Stomach smooth muscle (tissue), 2 donors: ENCODE measurements at regions not wholly inside any gene's neighbourhood (a gene's known extent, or its start where the extent isn't known, plus 50 kb on each side); places are given as distances from the start of the nearest gene placed in this dataset.

ENCODE experiments used
- H3K27ac ChIP-seq: one replicate; pipeline ENCODE4 v1.7.0; 2013; ENCODE audit warnings: mild to moderate bottlenecking, low read length, inconsistent platforms
- H3K27me3 ChIP-seq, 2 donors: one replicate each; pipeline ENCODE4 v1.7.0; 2013; ENCODE audit warnings: low read length in 2 of 2; ENCODE audit not compliant: insufficient read depth in 2 of 2, control insufficient read depth in 1 of 2
- H3K36me3 ChIP-seq, 2 donors: one replicate each; pipeline ENCODE4 v1.7.0; 2013; ENCODE audit warnings: low read length in 2 of 2; ENCODE audit not compliant: control insufficient read depth in 2 of 2, insufficient read depth in 2 of 2
- H3K4me1 ChIP-seq: one replicate; pipeline ENCODE4 v1.7.0; 2013; ENCODE audit warnings: low read length; ENCODE audit not compliant: control insufficient read depth, insufficient read depth
- H3K4me3 ChIP-seq, 2 donors: one replicate each; pipeline ENCODE4 v1.7.0; 2013; ENCODE audit warnings: low read length in 2 of 2
- H3K9ac ChIP-seq, 2 donors: one replicate each; pipeline ENCODE4 v1.7.0; 2013; ENCODE audit warnings: low read length in 2 of 2, mild to moderate bottlenecking in 1 of 2
- H3K9me3 ChIP-seq, 2 donors: one replicate each; pipeline ENCODE4 v1.7.0; 2013; ENCODE audit warnings: low read length in 2 of 2; ENCODE audit not compliant: control insufficient read depth in 2 of 2
- donor health status: healthy.
- donor health status: Pancreatic carcinoma.

DNA sequence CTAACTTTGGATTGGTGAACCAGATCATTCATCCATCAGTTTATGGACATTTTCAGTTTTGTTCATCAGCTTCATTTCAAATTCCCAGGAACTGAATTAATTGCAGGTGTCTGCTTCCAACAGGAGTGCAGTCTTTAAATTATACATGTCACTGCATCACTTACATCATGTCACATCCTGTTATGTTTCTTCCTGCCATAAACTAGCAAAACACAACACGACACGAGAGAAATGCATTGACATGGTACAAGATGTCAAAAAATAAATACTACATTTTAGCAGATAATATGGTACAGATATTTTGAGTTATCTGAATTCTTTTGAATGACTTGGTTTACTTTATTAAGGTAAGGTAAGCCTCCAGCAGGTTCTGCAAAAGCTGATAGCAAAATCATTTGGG, 415.5 kb downstream of the NR2F1-AS1 start:
- Histone ChIP-seq H3K27ac (no peak overlapping the region), H3K9me3 (no peaks in the 10 kb centered on the region), H3K9ac (no peak overlapping the region), H3K4me3 (no peak overlapping the region), H3K27me3 (no peaks in the 10 kb centered on the region), H3K36me3 (no peaks in the 10 kb centered on the region), H3K4me1 (peaks cover 19% of the 10 kb centered on the region)

DNA sequence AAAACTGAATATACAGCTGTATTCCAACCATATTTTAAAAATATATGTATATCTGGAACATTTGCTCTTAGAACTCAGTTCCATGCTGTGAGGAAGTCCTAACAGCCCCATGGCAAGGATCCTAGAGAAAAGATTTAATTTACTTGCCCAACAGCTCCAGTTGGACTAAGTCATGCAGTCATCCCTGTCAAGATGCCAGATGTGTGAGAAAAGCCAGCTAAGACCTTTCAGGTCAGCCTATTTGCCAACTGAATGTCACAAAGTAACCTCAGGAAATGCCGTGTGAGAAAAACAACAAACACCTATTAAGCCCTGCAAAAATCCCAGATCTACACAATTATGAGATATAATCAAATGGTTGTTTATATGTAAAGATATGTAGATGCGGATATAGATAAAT, 416.3 kb downstream of the NR2F1-AS1 start:
- no peak overlapping the region for H3K27ac ChIP-seq

DNA sequence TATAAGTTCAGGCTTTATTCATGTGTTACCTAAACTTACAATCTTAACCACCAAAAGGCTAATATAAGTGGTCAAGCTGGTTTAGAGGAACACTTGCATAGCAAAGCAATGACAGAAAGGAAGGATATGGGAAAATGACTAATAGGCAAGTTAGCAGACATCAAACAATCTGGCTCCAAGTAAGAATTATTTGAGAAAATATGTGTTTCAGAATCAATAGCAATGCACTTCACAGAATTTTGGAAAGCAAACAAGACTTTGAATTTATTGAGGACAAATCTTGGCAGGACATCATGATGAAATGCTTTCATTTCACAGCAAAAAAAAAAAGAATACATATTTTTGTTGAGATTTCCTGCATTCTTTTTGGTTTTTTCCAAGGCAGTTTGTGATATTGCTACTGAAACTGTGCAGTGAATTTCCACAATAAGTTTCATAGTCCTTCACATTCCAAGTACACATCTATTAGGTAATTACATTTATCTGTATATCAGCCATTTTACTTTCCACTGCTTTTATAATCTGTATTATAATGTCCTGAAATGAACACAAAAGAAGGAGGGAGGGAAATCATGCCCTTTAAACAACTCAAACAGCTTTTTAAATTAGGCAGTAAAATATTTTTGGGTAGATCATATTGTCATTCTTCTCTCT, 417.9 kb downstream of the NR2F1-AS1 start:
- no peaks in the 10 kb centered on the region for H3K9me3 ChIP-seq
- no peak overlapping the region for H3K4me3 ChIP-seq
- H3K27me3 ChIP-seq: no peaks in the 10 kb centered on the region
- no peaks in the 10 kb centered on the region for H3K36me3 ChIP-seq
- H3K4me1 ChIP-seq: peaks cover 19% of the 10 kb centered on the region
- no peak overlapping the region for H3K27ac ChIP-seq
- H3K9ac ChIP-seq: no peak overlapping the region

More for the DNA sequence above, 416.3 kb downstream of the NR2F1-AS1 start:
- Histone ChIP-seq H3K4me3 (no peak overlapping the region), H3K9me3 (no peaks in the 10 kb centered on the region), H3K27me3 (no peaks in the 10 kb centered on the region), H3K36me3 (no peaks in the 10 kb centered on the region), H3K9ac (no peak overlapping the region), H3K4me1 (peaks cover 19% of the 10 kb centered on the region)

DNA sequence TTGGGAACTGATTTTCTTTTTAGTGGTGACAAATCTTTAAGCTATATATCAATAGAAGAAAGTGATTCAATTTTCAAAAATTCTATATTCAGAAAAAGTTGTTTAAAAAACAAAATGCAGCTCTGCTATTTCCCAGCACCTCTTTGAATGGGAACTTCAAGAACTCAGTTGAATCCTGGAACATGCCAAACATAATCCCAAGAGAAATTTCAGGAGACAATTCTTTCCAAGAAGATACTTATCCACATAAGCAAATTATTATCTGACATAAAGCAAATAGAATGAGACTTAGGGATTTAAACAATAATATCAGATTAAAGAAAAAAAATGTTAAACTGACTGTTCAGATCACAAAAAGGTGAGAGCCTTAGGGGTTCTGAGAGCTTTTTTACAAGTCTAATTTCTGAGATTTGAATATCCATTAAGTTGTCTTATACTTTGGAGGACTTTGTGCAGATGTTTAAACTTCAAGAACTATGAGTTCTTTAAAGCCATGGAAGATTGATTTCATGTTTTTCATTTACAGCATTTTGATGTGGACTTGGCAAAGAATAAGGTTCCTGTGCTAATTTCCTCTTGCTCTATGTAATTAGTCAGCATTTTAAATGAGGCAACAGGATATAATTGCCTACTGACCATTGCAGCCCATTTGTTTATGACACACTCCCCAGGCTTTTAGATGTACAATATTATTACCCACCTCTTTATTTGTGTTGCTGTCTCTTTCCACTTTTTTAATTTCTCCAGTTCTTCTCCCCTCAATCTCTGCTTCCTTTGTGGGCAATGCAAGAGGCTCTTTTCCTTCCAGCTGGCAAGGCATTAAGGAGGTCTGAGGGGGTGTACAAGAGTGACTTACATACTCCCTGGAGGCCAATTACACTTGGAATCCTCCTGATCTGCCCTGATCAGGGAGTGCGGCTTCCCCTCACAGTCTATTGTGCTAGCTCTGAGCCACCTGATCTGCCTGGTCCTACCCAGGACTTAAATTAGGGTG, 419.1 kb downstream of the NR2F1-AS1 start:
- Histone ChIP-seq H3K4me3 (no peak overlapping the region), H3K27me3 (no peaks in the 10 kb centered on the region), H3K36me3 (no peaks in the 10 kb centered on the region), H3K9me3 (no peaks in the 10 kb centered on the region), H3K4me1 (peaks cover 19% of the 10 kb centered on the region), H3K27ac (peak overlapping the region; percentile 37), H3K9ac (peak overlapping the region in 1 of 2 donors; percentile 3)

DNA sequence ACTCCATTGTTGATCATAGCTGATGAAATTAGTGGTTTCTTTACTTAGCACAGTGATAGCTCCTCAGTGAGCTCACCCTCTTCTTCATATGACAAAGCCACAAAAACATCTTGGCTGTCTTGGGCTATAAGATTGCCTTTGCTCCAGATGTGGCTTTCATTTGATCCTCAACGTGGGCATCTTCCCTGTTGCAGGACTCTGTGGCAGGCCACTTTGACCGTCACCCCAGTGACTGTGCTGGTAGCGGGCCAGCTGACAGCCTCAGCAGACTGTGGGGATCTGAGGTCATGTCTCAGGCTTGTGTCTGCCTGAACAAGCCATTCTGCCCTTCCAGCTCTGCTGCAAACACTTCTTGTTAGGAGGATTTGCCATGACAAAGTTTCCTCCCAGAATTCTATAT, 422.2 kb downstream of the NR2F1-AS1 start:
- Histone ChIP-seq H3K9me3 (no peaks in the 10 kb centered on the region), H3K27me3 (no peaks in the 10 kb centered on the region), H3K4me3 (no peak overlapping the region), H3K36me3 (no peaks in the 10 kb centered on the region), H3K27ac (no peak overlapping the region), H3K4me1 (peaks cover 15% of the 10 kb centered on the region), H3K9ac (no peak overlapping the region)

DNA sequence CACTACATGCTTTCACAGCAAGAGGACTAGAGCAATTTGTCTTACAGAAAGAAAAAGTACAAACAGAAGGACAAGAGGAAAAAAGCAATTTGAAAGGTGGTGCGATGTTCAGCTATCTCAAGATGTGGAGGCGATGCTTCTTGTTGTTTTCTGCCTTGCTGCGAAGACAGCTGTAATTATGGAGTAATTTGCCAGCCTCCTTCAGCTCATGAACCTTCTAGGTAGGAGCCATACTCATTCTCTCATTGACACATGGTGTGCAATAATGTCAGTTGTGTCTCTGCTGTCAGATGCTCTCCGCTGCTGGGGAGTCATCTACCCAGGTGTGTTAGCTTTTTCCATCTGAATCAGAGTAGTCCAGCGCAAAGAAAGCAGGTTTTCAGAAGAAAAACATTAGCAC, 424.5 kb downstream of the NR2F1-AS1 start:
- H3K9ac ChIP-seq: no peak overlapping the region
- no peaks in the 10 kb centered on the region for H3K36me3 ChIP-seq
- peaks cover 7% of the 10 kb centered on the region for H3K4me1 ChIP-seq
- no peaks in the 10 kb centered on the region for H3K27me3 ChIP-seq
- H3K4me3 ChIP-seq: no peak overlapping the region
- H3K9me3 ChIP-seq: no peaks in the 10 kb centered on the region
- no peak overlapping the region for H3K27ac ChIP-seq

DNA sequence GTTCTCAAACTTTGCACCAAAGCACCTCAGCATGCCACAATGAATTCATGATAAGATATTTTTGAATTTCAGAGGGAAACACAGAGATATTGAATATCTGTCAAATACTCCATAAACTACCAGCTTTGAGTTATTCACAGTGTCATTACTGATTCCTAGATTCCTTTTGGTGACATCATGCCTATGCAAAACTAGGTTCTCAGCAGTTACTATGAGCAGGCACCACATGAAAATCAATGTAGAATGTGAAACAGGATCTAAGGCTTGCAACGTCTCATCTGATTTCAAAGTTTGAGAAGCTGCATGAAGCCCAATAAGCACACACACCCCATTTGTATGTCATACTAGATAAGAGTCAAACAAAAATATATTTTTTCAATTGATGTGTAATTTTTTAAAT, 426.5 kb downstream of the NR2F1-AS1 start:
- H3K27me3 ChIP-seq: no peaks in the 10 kb centered on the region
- no peak overlapping the region for H3K9ac ChIP-seq
- H3K9me3 ChIP-seq: no peaks in the 10 kb centered on the region
- no peaks in the 10 kb centered on the region for H3K36me3 ChIP-seq
- H3K4me1 ChIP-seq: peaks cover 5% of the 10 kb centered on the region
- H3K27ac ChIP-seq: no peak overlapping the region
- no peak overlapping the region for H3K4me3 ChIP-seq

DNA sequence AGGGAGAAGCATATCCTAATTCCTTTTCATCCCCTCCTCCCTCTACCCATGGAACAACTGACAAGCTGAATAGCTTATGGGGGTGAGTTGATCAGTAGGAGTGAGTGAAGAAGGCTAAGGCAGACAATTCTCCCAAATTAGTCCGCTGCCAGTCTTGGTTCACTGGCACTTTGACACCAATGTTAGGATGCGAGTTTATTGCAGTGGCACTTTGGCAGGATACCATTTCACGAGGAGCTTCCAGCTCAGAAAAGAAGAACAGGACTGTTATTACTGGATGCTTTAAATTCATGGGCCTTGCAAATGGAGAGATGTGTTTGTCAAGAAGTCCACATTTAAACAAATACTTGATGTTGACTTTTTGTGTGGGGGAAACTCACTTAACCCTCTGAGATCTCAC, 427.6 kb downstream of the NR2F1-AS1 start:
- Histone ChIP-seq H3K27ac (no peak overlapping the region), H3K9me3 (no peaks in the 10 kb centered on the region), H3K9ac (no peak overlapping the region), H3K27me3 (no peaks in the 10 kb centered on the region), H3K4me3 (no peak overlapping the region), H3K36me3 (no peaks in the 10 kb centered on the region), H3K4me1 (peaks cover 5% of the 10 kb centered on the region)

DNA sequence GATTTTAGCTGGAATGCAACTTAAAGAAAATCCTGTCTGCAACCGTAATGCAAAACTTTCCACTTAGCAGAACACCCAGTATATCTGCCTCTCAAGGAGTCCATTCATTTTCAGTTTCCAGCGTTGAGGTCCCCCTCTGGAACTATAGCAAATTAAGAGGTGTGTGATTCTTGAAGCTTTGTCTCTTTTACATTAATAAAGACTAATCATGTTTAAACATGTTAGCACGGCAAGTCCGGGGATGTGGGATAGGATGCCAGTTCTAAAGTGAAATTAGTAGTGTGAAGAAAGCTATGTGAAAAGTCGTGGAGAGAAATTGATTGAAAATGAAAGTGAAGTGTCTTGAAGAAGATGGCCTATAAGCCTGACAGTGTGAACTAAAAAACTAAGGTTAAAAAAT, 429.1 kb downstream of the NR2F1-AS1 start:
- H3K27ac ChIP-seq: no peak overlapping the region
- H3K9me3 ChIP-seq: no peaks in the 10 kb centered on the region
- H3K4me1 ChIP-seq: peaks cover 5% of the 10 kb centered on the region
- no peaks in the 10 kb centered on the region for H3K27me3 ChIP-seq
- no peak overlapping the region for H3K9ac ChIP-seq
- no peaks in the 10 kb centered on the region for H3K36me3 ChIP-seq
- H3K4me3 ChIP-seq: peak overlapping the region; percentile 47 to 54

DNA sequence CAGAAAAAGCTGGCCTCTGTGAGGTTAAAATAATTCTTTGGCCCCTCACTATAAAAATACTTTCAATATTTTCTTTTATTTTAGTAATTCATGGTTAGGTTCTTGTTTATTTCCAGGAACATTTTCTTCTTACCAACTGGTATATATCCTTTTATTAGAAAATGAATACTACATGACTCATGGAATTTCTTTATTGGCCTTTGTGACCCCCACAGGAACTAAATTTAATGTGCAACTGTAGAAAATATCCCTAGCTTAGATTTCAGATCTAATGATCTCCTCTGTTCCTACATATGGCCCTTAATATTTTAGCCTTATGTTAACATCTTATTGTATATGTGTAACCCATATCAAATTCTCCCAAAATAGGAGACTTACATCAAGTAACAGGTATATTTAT, 429.9 kb downstream of the NR2F1-AS1 start:
- peaks cover 5% of the 10 kb centered on the region for H3K4me1 ChIP-seq
- H3K36me3 ChIP-seq: no peaks in the 10 kb centered on the region
- no peaks in the 10 kb centered on the region for H3K27me3 ChIP-seq
- peak overlapping the region in 1 of 2 donors; percentile 54 for H3K4me3 ChIP-seq
- no peaks in the 10 kb centered on the region for H3K9me3 ChIP-seq
- no peak overlapping the region for H3K9ac ChIP-seq
- H3K27ac ChIP-seq: no peak overlapping the region
